ENCODE measurements at regions not wholly inside any gene's neighbourhood (a gene's known extent, or its start where the extent isn't known, plus 50 kb on each side); places are given as distances from the start of the nearest gene placed in this dataset.

GRCh38 chr15:94877833-94878232 is 646.5 kb downstream of the MCTP2 start:
- TF ChIP-seq, protein P1, sequence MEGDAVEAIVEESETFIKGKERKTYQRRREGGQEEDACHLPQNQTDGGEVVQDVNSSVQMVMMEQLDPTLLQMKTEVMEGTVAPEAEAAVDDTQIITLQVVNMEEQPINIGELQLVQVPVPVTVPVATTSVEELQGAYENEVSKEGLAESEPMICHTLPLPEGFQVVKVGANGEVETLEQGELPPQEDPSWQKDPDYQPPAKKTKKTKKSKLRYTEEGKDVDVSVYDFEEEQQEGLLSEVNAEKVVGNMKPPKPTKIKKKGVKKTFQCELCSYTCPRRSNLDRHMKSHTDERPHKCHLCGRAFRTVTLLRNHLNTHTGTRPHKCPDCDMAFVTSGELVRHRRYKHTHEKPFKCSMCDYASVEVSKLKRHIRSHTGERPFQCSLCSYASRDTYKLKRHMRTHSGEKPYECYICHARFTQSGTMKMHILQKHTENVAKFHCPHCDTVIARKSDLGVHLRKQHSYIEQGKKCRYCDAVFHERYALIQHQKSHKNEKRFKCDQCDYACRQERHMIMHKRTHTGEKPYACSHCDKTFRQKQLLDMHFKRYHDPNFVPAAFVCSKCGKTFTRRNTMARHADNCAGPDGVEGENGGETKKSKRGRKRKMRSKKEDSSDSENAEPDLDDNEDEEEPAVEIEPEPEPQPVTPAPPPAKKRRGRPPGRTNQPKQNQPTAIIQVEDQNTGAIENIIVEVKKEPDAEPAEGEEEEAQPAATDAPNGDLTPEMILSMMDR (conservative IDR thresholded peaks at IDR 0.05 in 1 of 2, IDR thresholded peaks at IDR 0.05 in 1 of 2; ENCODE audit: low read depth in 1 of 2, low read length in 2 of 2) = no peak
- no peak for TF ChIP-seq EZH2 (IDR thresholded peaks at IDR 0.05; ENCODE audit: low read length, missing control alignments)

Data from fibroblast of lung (primary cell).